ENCODE measurements at regions not wholly inside any gene's neighbourhood (a gene's known extent, or its start where the extent isn't known, plus 50 kb on each side); places are given as distances from the start of the nearest gene placed in this dataset.

GRCh38 chr13:112182846-112183531 lies 116.0 kb downstream of the SOX1 start:
- intact Hi-C loops (cut with micrococcal nuclease; ENCODE audit: unreplicated experiment): no loop called here
- no peak overlapping the region for H3K4me3 Mint-ChIP-seq (ENCODE audit: low read depth, unreplicated experiment)
- H3K9me3 Mint-ChIP-seq (ENCODE audit: low read depth, unreplicated experiment): peaks cover 3% of the 10 kb centered on the region
- no TSS peak for BruUV-seq (replicated peaks)
- CTCF ChIA-PET: no interaction called here
- H3K27ac Mint-ChIP-seq (ENCODE audit: unreplicated experiment): no peak overlapping the region
- H3K27me3 Mint-ChIP-seq (ENCODE audit: unreplicated experiment): no peaks in the 10 kb centered on the region
- DNase-seq: no peak
- no peak for TF ChIP-seq CTCF (IDR thresholded peaks at IDR 0.05; ENCODE audit: unreplicated experiment)
- no peaks in the 10 kb centered on the region for H3K36me3 Mint-ChIP-seq (ENCODE audit: insufficient read depth, unreplicated experiment)
- no peaks in the 10 kb centered on the region for H3K4me1 Mint-ChIP-seq (ENCODE audit: low read depth, unreplicated experiment)

- no TSS peak for BruUV-seq (replicated peaks)
- H3K4me3 Mint-ChIP-seq (ENCODE audit: low read depth, unreplicated experiment): no peak overlapping the region
- peaks cover 4% of the 10 kb centered on the region for H3K9me3 Mint-ChIP-seq (ENCODE audit: low read depth, unreplicated experiment)
- no peaks in the 10 kb centered on the region for H3K27me3 Mint-ChIP-seq (ENCODE audit: unreplicated experiment)
- H3K36me3 Mint-ChIP-seq (ENCODE audit: insufficient read depth, unreplicated experiment): no peaks in the 10 kb centered on the region
- no peaks in the 10 kb centered on the region for H3K4me1 Mint-ChIP-seq (ENCODE audit: low read depth, unreplicated experiment)
- intact Hi-C loops (cut with micrococcal nuclease; ENCODE audit: unreplicated experiment): no loop called here
- TF ChIP-seq CTCF (IDR thresholded peaks at IDR 0.05; ENCODE audit: unreplicated experiment): no peak
- no peak overlapping the region for H3K27ac Mint-ChIP-seq (ENCODE audit: unreplicated experiment)
- CTCF ChIA-PET: no interaction called here
- no peak for DNase-seq
Measured at GRCh38 chr13:112183532-112184090, 116.7 kb downstream of the SOX1 start.

GRCh38 chr13:112184261-112184660 lies 117.3 kb downstream of the SOX1 start:
- no TSS peak for BruUV-seq (replicated peaks)
- H3K27me3 Mint-ChIP-seq (ENCODE audit: unreplicated experiment): no peaks in the 10 kb centered on the region
- DNase-seq: no peak
- no peak overlapping the region for H3K4me3 Mint-ChIP-seq (ENCODE audit: low read depth, unreplicated experiment)
- CTCF ChIA-PET: no interaction called here
- peaks cover 6% of the 10 kb centered on the region for H3K9me3 Mint-ChIP-seq (ENCODE audit: low read depth, unreplicated experiment)
- H3K27ac Mint-ChIP-seq (ENCODE audit: unreplicated experiment): no peak overlapping the region
- H3K4me1 Mint-ChIP-seq (ENCODE audit: low read depth, unreplicated experiment): no peaks in the 10 kb centered on the region
- no peak for TF ChIP-seq CTCF (IDR thresholded peaks at IDR 0.05; ENCODE audit: unreplicated experiment)
- intact Hi-C loops (cut with micrococcal nuclease; ENCODE audit: unreplicated experiment): no loop called here
- H3K36me3 Mint-ChIP-seq (ENCODE audit: insufficient read depth, unreplicated experiment): no peaks in the 10 kb centered on the region

- CTCF ChIA-PET: no interaction called here
- TF ChIP-seq CTCF (IDR thresholded peaks at IDR 0.05; ENCODE audit: unreplicated experiment): no peak
Measured at GRCh38 chr13:112184851-112185371, 118.0 kb downstream of the SOX1 start.

More at GRCh38 chr13:112184851-112185371, 118.0 kb downstream of the SOX1 start:
- Mint-ChIP-seq H3K36me3 (ENCODE audit: insufficient read depth, unreplicated experiment) (no peaks in the 10 kb centered on the region), H3K27me3 (ENCODE audit: unreplicated experiment) (no peaks in the 10 kb centered on the region), H3K27ac (ENCODE audit: unreplicated experiment) (no peak overlapping the region), H3K9me3 (ENCODE audit: low read depth, unreplicated experiment) (peaks cover 6% of the 10 kb centered on the region), H3K4me3 (ENCODE audit: low read depth, unreplicated experiment) (no peak overlapping the region), H3K4me1 (ENCODE audit: low read depth, unreplicated experiment) (no peaks in the 10 kb centered on the region)
- DNase-seq: no peak
- intact Hi-C loops (cut with micrococcal nuclease; ENCODE audit: unreplicated experiment): no loop called here
- no TSS peak for BruUV-seq (replicated peaks)

Data from Calu3 (cell line).